ENCODE measurements at regions not wholly inside any gene's neighbourhood (a gene's known extent, or its start where the extent isn't known, plus 50 kb on each side); places are given as distances from the start of the nearest gene placed in this dataset.

GRCh38 chr3:31050296-31050695 lies 155.8 kb upstream of the GADL1 start:
- DNase-seq (ENCODE audit: low read depth in 2 of 2): no peak

DNA sequence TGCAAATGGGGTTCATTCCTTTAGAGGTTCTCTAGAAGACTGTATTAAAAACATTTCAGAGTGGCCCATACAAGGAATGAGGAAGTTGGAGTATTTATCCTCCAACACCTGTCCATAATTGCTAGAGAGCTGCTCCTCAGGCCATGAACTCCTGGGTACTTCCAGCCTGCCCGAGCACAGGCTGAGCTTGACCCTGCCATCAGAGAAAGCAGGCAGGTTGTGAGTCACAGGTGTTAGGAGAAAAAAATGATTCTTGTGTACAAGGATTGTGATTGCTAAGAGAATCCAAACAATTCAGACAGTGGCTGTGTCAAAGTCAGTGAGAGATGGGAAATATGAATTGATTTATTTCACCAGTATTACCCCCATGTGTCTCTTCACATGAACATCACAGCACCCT lies 156.8 kb upstream of the GADL1 start:
- DNase-seq (ENCODE audit: low read depth in 2 of 2): no peak

DNA sequence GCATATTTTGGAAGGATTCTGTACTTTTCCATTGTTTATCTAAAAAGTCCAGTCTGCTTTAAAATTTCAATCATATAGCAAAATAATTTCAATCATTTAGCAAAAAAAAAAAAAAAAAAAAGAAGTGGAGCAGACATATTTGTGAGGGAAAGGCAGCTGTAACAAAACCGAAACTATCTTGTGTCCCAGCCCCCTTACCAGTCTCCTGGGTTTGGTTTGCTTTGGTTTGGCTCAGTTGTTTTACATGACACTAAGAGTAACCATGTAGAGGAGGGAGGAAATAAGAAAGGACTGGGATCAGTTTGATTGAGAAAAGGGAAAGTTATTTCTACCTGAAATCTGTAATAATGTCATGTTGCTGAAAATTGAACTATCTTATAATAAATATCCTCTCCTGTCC lies 158.8 kb upstream of the GADL1 start:
- no peak for DNase-seq (ENCODE audit: low read depth in 2 of 2)

GRCh38 chr3:31054032-31054431 lies 159.6 kb upstream of the GADL1 start:
- no peak for DNase-seq (ENCODE audit: low read depth in 2 of 2)

DNA sequence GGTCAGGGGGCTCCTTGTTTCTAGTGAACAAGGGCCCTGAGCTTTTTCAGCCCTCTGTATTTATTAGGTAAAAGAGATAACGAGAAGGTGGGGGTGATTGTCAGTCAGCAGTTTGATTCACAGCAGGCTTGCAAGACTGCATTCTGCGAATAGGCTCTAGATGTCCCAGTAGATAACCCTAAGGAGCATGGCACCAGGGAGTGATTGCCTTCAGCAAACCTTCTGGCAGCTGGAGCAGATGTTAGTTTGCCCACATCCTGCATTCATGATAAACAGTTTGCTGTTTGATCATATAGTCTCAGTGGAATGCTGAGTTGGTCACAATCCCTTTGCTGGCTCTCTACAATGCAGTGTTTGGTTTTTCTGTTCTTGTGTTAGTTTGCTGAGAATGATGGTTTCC lies 161.3 kb upstream of the GADL1 start:
- no peak for DNase-seq (ENCODE audit: low read depth in 2 of 2)

DNA sequence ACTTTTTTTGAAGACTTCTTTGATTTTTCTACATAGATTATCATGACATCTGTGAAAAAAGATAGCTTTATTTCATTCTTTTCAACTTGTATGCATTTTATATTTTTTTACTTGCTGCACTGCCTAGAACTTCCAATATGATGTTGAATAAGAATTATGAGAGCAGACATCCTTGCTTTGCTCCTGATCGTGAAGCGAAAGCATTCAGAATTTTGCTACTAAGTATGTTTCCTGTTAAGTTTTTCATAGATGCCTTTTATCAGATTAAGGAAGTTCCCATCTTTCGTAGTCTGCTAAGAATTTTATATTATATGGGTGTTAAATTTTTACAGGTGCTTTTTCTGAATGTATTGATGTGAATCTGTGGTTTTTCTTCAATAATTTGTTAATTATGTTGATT lies 163.4 kb upstream of the GADL1 start:
- no peak for DNase-seq (ENCODE audit: low read depth in 2 of 2)

- no peak for DNase-seq (ENCODE audit: low read depth in 2 of 2)
These were observed 169.6 kb upstream of the GADL1 start for GRCh38 chr3:31064021-31064420.

- no peak for DNase-seq (ENCODE audit: low read depth in 2 of 2)
These were observed 171.3 kb upstream of the GADL1 start for GRCh38 chr3:31065765-31066164.

- DNase-seq (ENCODE audit: low read depth in 2 of 2): no peak
These were observed 172.5 kb upstream of the GADL1 start for GRCh38 chr3:31067004-31067403.

DNA sequence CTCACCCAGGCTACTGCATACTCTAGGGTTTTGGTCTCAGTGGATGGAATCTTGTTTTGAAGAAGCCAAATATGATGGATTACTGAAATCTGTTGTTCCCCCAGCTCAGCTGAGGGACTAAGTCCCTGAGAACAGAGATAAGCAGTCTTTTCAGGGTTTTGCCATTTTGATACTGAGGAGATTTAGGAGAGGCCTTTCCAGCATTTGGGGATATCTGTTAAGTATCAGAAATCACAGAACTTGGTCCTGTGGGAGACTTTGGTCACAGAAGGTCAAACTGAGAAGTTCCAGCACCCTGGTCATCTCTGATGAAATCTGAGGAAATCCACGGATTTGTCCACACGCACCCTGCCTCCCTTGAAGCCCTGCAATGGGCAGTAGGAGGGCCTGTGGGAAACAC lies 181.0 kb upstream of the GADL1 start:
- DNase-seq (ENCODE audit: low read depth in 2 of 2): no peak

- no peak for DNase-seq (ENCODE audit: low read depth in 2 of 2)
These were observed 181.4 kb upstream of the GADL1 start for GRCh38 chr3:31075876-31076275.

DNA sequence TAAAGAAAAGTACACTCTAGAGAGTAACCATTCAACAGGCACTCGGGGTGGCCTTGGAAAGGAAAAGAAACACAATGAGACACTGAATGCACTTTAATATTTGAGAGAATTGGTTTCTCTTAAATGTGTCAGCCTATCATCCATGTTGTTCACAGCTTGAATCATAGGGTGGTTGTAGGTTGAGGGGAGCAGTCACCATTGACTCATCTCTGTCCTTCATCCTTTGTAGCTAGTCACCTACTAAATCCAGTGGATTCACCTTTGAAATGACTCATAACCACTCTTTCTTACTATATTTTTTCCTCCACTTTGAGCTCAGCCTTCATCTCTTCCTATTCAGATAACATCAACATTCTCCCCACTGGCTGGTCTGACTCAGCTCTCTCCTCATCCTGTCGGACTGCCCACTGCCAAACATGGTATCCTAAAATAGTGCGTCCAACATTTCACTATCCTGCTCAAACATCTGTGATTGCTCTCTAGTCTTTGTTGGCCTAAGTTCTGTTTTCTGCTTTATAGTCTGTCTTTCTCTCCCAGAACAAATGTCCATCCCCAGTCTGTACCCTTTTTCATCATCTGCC lies 182.7 kb upstream of the GADL1 start:
- peak in 1 of 2 donors; percentile 2 for DNase-seq (ENCODE audit: low read depth in 2 of 2)

DNA sequence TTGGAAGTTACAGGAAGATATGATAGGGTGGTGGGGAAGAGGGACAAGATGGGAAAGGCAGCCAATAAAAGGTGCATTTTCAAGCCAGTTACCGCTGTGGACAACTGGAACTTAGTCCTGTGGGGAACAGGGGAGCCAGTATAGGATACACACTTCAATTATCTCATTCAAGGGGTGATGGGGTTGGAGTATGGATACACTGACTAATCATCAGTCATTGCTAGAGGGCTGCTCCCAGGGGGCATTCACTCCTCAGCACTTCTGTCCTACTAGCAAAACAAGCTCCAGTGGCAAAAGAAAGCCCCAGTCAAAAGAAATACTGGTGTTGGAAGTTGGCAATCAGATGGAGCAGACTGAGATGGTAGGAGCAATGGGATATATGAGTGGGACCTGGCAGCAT lies 183.4 kb upstream of the GADL1 start:
- no peak for DNase-seq (ENCODE audit: low read depth in 2 of 2)

GRCh38 chr3:31079689-31080088 lies 185.2 kb upstream of the GADL1 start:
- DNase-seq (ENCODE audit: low read depth in 2 of 2): no peak

- DNase-seq (ENCODE audit: low read depth in 2 of 2): no peak
These were observed 186.7 kb upstream of the GADL1 start for GRCh38 chr3:31081018-31081662.

DNA sequence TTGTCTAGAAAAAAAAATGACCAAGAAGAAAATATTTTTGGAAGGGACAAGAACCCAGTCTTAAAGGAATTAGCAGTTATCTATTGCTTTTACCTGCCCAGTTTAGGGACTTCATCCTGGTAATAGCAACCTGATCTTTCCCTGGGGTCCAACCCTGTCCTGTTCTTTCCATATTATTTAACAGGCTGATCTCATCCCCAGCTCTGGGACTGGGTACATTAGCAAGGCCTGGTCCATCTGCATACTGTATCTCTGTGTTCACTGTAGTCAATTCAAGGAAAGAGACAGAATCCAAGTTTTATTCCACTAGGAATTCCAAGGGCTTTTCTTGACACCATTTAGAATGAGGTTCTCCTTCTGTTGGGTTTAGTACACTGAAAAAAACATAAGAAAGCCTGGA lies 191.7 kb upstream of the GADL1 start:
- DNase-seq (ENCODE audit: low read depth in 2 of 2): no peak

GRCh38 chr3:31086698-31087097 lies 192.2 kb upstream of the GADL1 start:
- DNase-seq (ENCODE audit: low read depth in 2 of 2): no peak

GRCh38 chr3:31091748-31092147 lies 197.3 kb upstream of the GADL1 start:
- DNase-seq (ENCODE audit: low read depth in 2 of 2): no peak

- no peak for DNase-seq (ENCODE audit: low read depth in 2 of 2)
These were observed 198.5 kb upstream of the GADL1 start for GRCh38 chr3:31092748-31093589.

DNA sequence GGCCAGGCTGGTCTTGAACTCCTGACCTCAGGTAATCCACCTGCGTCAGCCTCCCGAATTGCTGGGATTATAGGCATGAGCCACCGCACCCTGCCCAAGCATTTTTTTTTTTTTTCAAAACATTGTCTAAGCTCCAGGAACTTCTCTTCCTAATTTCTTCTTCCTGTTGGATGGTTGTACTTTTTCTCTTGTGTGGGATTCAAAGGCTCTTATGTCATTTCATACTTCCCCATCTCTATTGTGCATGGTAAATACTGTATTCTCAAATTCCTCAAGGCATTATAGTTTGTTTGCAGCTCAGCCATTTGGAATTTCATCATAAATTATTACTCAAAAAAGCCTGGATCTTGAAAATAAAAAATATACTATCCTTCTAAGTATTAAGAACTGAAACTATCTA lies 199.1 kb upstream of the GADL1 start:
- DNase-seq (ENCODE audit: low read depth in 2 of 2): no peak

DNA sequence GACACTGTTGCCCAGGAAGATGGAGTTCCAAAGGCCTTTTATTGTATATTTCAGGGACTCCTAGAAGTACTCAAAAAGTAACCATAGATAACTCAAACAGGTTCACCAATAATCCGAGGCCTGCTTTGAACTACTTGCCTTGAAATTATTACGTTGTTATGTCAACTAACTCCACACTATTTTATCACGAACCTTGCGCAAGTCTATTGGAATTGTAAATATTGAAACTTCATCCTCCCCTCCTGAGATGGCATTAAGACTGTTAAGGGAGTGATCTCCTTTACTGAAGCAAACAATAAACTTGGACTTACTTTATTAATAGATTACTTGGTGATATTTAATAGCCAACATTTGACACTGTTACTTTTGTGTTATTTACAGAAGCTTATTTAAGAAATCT lies 199.6 kb upstream of the GADL1 start:
- no peak for DNase-seq (ENCODE audit: low read depth in 2 of 2)

DNA sequence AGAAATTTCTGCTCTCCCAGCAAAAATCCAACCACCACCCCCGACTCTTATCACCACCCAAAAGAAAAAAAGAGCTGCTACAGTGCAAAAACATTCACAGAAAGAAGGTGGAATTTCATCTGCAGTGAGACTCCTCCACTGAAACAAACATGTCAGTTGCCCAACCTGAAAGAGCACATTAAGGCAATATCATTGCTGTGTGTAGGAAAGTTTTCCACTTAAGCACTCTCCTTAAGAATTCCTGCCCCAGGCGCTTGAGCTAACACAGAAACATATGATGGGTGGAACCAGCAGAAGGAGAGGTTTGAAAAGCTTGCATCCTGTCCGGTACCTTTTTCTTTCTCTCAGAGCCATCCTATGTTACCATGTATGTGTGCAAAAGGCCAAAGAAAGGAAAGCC lies 200.8 kb upstream of the GADL1 start:
- no peak for DNase-seq (ENCODE audit: low read depth in 2 of 2)

Measured in activated CD8-positive, alpha-beta memory T cell treated with anti-CD3 and anti-CD28 coated beads for 4 hours (primary cell).